K562 (cell line): ENCODE measurements at regions not wholly inside any gene's neighbourhood (a gene's known extent, or its start where the extent isn't known, plus 50 kb on each side); places are given as distances from the start of the nearest gene placed in this dataset.

Experiments used
- ATAC-seq: fragments of 200-7000 bp; cut with Tn5 transposase; 3 replicates; pipeline ENCODE4 v1.9.1; 2020; ENCODE audit warnings: moderate library complexity
- BruUV-seq: library from RNA; stranded (reverse); fragments of 400-500 nt; replicated peaks from 2 replicates; lab custom pipeline; 2021; lab: Mats Ljungman, UMichigan
- CTCF ChIA-PET: fragments of 300-600 bp; formaldehyde crosslinking; extraction: SDS; loops from one replicate; lab custom pipeline; 2021; ENCODE audit warnings: low intra/inter-chr PET ratio; lab: Yijun Ruan, JAX
- POLR2A ChIA-PET: fragments of 300-600, 350-650 bp; sonication (Branson Sonifier 250); formaldehyde crosslinking; extraction: SDS; loops from one replicate; lab custom pipeline; 2021; ENCODE audit warnings: antibody characterized with exemption, inconsistent platforms; lab: Yijun Ruan, JAX
- DNase-seq, 4 experiments: peaks; one replicate each; pipeline versions ENCODE4 v3.0.0 to v3.0.0-alpha.2; 2011 to 2018; ENCODE audit warnings: low spot score in 3 of 4, mixed read lengths in 3 of 4; ENCODE audit errors: extremely low read depth in 1 of 4
- FAIRE-seq: peaks from 2 replicates; lab custom pipeline; 2011; peaks lifted over from hg19 to GRCh38; lab: Jason Lieb, UNC
- H2AFZ ChIP-seq: 2 replicates; pipeline ENCODE4 v1.6.0; 2011; ENCODE audit warnings: low read depth, low read length, control low read depth, inconsistent platforms
- H3K27ac ChIP-seq: fragments of 200-600 bp; 3 replicates; pipeline ENCODE4 v1.8.0; 2011; ENCODE audit warnings: low read depth, mild to moderate bottlenecking, control low read depth, inconsistent platforms, low read length, moderate library complexity, mixed read lengths; ENCODE audit errors: extremely low read depth
- H3K27me3 ChIP-seq, 2 experiments: fragments of 300-600 bp in 1 of 2; 2 replicates in 1 of 2; 3 replicates in 1 of 2; pipeline versions ENCODE4 v1.6.0 to v1.8.0; 2011; ENCODE audit warnings: inconsistent platforms in 2 of 2, low read length in 2 of 2, mild to moderate bottlenecking in 1 of 2, mixed read lengths in 1 of 2, moderate library complexity in 1 of 2; ENCODE audit not compliant: control insufficient read depth in 2 of 2, insufficient read depth in 2 of 2
- H3K36me3 ChIP-seq: fragments of 300-600 bp; 3 replicates; pipeline ENCODE4 v1.8.0; 2011; ENCODE audit warnings: mild to moderate bottlenecking, low read length, inconsistent platforms; ENCODE audit not compliant: control insufficient read depth, insufficient read depth
- H3K4me1 ChIP-seq, 2 experiments: fragments of 200-600 bp in 1 of 2; replicated peaks in 1 of 2; 2 replicates in 1 of 2; 3 replicates in 1 of 2; pipeline versions ENCODE4 v1.5.1 to v1.8.0; 2011; ENCODE audit warnings: inconsistent platforms in 2 of 2, low read length in 2 of 2, mild to moderate bottlenecking in 1 of 2, mixed read lengths in 1 of 2, moderate library complexity in 1 of 2; ENCODE audit not compliant: control insufficient read depth in 2 of 2, insufficient read depth in 2 of 2
- H3K4me2 ChIP-seq: 2 replicates; pipeline ENCODE4 v1.6.1; 2011; ENCODE audit warnings: low read length, control low read depth, inconsistent platforms, mixed read lengths; ENCODE audit not compliant: insufficient read depth
- H3K4me3 ChIP-seq: fragments of 200-600 bp; sonication (generic), shearing (Covaris generic); 2 replicates; pipeline ENCODE4 v1.5.1; 2016; ENCODE audit warnings: control low read depth, inconsistent platforms
- H3K79me2 ChIP-seq: fragments of 200-600 bp; 3 replicates; pipeline ENCODE4 v1.8.0; 2011; ENCODE audit warnings: low read length, inconsistent platforms; ENCODE audit not compliant: control insufficient read depth, insufficient read depth
- H3K9ac ChIP-seq, 2 experiments: 2 replicates each; pipeline versions ENCODE4 v1.6.0 to v1.6.1; 2011; ENCODE audit warnings: low read depth in 2 of 2, low read length in 2 of 2, control low read depth in 1 of 2, inconsistent platforms in 1 of 2, mild to moderate bottlenecking in 1 of 2, mixed read lengths in 1 of 2; ENCODE audit not compliant: insufficient read depth in 1 of 2
- H3K9me1 ChIP-seq: one replicate; pipeline ENCODE4 v1.6.0; 2011; ENCODE audit warnings: inconsistent platforms, mild to moderate bottlenecking, low read length, moderate library complexity; ENCODE audit not compliant: control insufficient read depth, insufficient read depth
- H3K9me3 ChIP-seq: replicated peaks from 2 replicates; pipeline ENCODE4 v1.5.1; 2011; ENCODE audit warnings: low read depth, low read length, inconsistent platforms; ENCODE audit not compliant: control insufficient read depth, insufficient read depth
- H4K20me1 ChIP-seq: replicated peaks from 2 replicates; pipeline ENCODE4 v1.6.1; 2011; ENCODE audit warnings: low read length, inconsistent platforms, mixed read lengths; ENCODE audit not compliant: control insufficient read depth, insufficient read depth
- BCL6 ChIP-seq: fragments of 250-450 bp; sonication (Bioruptor Pico); IDR thresholded peaks from 2 replicates; pipeline ENCODE4 v1.4.0; 2020
- BRF1 ChIP-seq: IDR thresholded peaks from 3 replicates; pipeline ENCODE4 v1.6.1; 2011; ENCODE audit warnings: borderline replicate concordance, mild to moderate bottlenecking; ENCODE audit not compliant: insufficient read length; ENCODE audit errors: extremely low read depth
- CTBP1 ChIP-seq: fragments of 450-650 bp; IDR thresholded peaks from 2 replicates; pipeline ENCODE4 v1.6.1; 2016; ENCODE audit warnings: borderline replicate concordance
- CTCF ChIP-seq, 3 experiments: IDR thresholded peaks in 2 of 3; conservative IDR thresholded peaks in 1 of 3; 2 replicates each; pipeline ENCODE4 v1.5.1; 2011 to 2012; ENCODE audit warnings: low read length in 3 of 3, mild to moderate bottlenecking in 3 of 3, control low read depth in 2 of 3, improper control_type of control experiment in 1 of 3, inconsistent platforms in 1 of 3, low read depth in 1 of 3, mixed read lengths in 1 of 3, moderate library complexity in 1 of 3; ENCODE audit not compliant: insufficient read depth in 2 of 3
- CXXC5 ChIP-seq: fragments of 250-450 bp; sonication (Bioruptor Pico); IDR thresholded peaks from 2 replicates; pipeline ENCODE4 v1.8.0; 2022; ENCODE audit warnings: inconsistent platforms, mild to moderate bottlenecking, moderate library complexity
- HLTF ChIP-seq: fragments of 450-650 bp; IDR thresholded peaks from 2 replicates; pipeline ENCODE4 v1.6.1; 2016
- MECOM ChIP-seq: fragments of 250-450 bp; sonication (Bioruptor Pico); IDR thresholded peaks from 2 replicates; pipeline ENCODE4 v1.8.0; 2022; ENCODE audit warnings: inconsistent platforms
- NKRF ChIP-seq: fragments of 450-650 bp; IDR thresholded peaks from 2 replicates; pipeline ENCODE4 v1.6.1; 2016; ENCODE audit warnings: borderline replicate concordance
- SMARCE1 ChIP-seq: fragments of 450-650 bp; IDR thresholded peaks from 2 replicates; pipeline ENCODE4 v1.7.1; 2016; ENCODE audit warnings: mild to moderate bottlenecking
- ZNF253 ChIP-seq: fragments of 250-450 bp; sonication (Bioruptor Pico); conservative IDR thresholded peaks from 2 replicates; pipeline ENCODE4 v1.6.1; 2021; ENCODE audit warnings: mild to moderate bottlenecking
- ZNF41 ChIP-seq: fragments of 250-450 bp; sonication (Bioruptor Pico); conservative IDR thresholded peaks from 2 replicates; pipeline ENCODE4 v1.4.0; 2020; ENCODE audit warnings: mild to moderate bottlenecking
- ZNF695 ChIP-seq: fragments of 450-650 bp; formaldehyde crosslinking; IDR thresholded peaks from 2 replicates; pipeline ENCODE4 v1.4.0; 2020; ENCODE audit warnings: mild to moderate bottlenecking, moderate library complexity
- WGBS: fragments of 100-300 bp; shearing (Covaris generic); methylation state at CpG from one replicate; pipeline ENCODE4 v1.1.6; 2016; ENCODE audit warnings: low coverage, mixed read lengths; ENCODE audit not compliant: insufficient coverage; ENCODE audit errors: missing lambda C conversion rate; 5-methylcytosine and 5-hydroxymethylcytosine counted together
- in situ Hi-C: fragments of 300-500 bp; cut with MboI; formaldehyde crosslinking; loops from 4 replicates; pipeline ENCODE4 v1.15.0; 2018; ENCODE audit warnings: inconsistent platforms, mixed read lengths
- intact Hi-C: fragments of 100-400 bp; cut with micrococcal nuclease; formaldehyde crosslinking; loops from 2 replicates; pipeline ENCODE4 v1.14.2; 2022

GRCh38 chr4:138894011-138894410 lies 121.6 kb upstream of the NOCT start (continued):
- TF ChIP-seq ZNF41 (CRISPR knock-in tag): no peak
- TF ChIP-seq CTCF (IDR thresholded peaks at IDR 0.05 in 2 of 3, conservative IDR thresholded peaks at IDR 0.05 in 1 of 3; ENCODE audit: insufficient read depth in 2 of 3, low read depth in 1 of 3, low read length in 3 of 3): no peak
- TF ChIP-seq SMARCE1: no peak
- TF ChIP-seq CXXC5: no peak

- WGBS: 49% methylated on average over 13 of the region's 13 CpGs
- Histone ChIP-seq H2AFZ (no peak overlapping the region), H3K36me3 (no peaks in the 10 kb centered on the region), H3K79me2 (no peaks in the 10 kb centered on the region), H3K4me2 (no peak overlapping the region), H3K9ac (no peak overlapping the region), H3K27ac (no peak overlapping the region), H3K9me1 (no peaks in the 10 kb centered on the region), H4K20me1 (no peaks in the 10 kb centered on the region), H3K4me1 (peaks cover 0 to 2% of the 10 kb centered on the region in 2 experiments; a peak in 2 of 5 replicates), H3K9me3 (no peaks in the 10 kb centered on the region), H3K27me3 (no peaks in the 10 kb centered on the region), H3K4me3 (no peak overlapping the region)
- DNase-seq (no peak), ATAC-seq (no peak)
- BruUV-seq: no TSS peak
- in situ Hi-C loops: no loop called here
- TF ChIP-seq CTBP1 (no peak), ZNF695 (CRISPR knock-in tag) (no peak), BCL6 (no peak), MECOM (CRISPR knock-in tag) (no peak), BRF1 (no peak), HLTF (no peak), NKRF (no peak), ZNF253 (CRISPR knock-in tag) (no peak)
- TF ChIP-seq, all 486 proteins: peak for 0
- CTCF ChIA-PET: no interaction called here
- intact Hi-C loops: no loop called here
- no peak for FAIRE-seq
- POLR2A ChIA-PET: no interaction called here
These were observed 122.8 kb upstream of the NOCT start for GRCh38 chr4:138892483-138893407.
